SK-N-SH (cell line): ENCODE measurements at regions not wholly inside any gene's neighbourhood (a gene's known extent, or its start where the extent isn't known, plus 50 kb on each side); places are given as distances from the start of the nearest gene placed in this dataset.

Source experiments
- CTCF ChIA-PET: fragments of 300-600, 350-600 bp; formaldehyde crosslinking; extraction: SDS; loops from one replicate; lab custom pipeline; 2021; lab: Yijun Ruan, JAX
- POLR2A ChIA-PET: fragments of 350-600 bp; sonication (Branson Sonifier 250); formaldehyde crosslinking; extraction: SDS; loops from one replicate; lab custom pipeline; 2020; ENCODE audit warnings: antibody characterized with exemption, inconsistent platforms; lab: Yijun Ruan, JAX
- DNase-seq: peaks from one replicate; pipeline ENCODE4 v3.0.0; 2012
- H2AFZ ChIP-seq: fragments of 200-600 bp; sonication (generic); 2 replicates; pipeline ENCODE4 v1.8.1; 2016; ENCODE audit warnings: antibody characterized with exemption, mild to moderate bottlenecking, low read depth
- H3F3A ChIP-seq: fragments of 200-600 bp; sonication (generic); replicated peaks from 2 replicates; pipeline ENCODE3; 2016; ENCODE audit warnings: antibody characterized with exemption, mild to moderate bottlenecking; ENCODE audit not compliant: insufficient read depth
- H3K27ac ChIP-seq, 2 experiments: fragments of 200-500 bp in 1 of 2; fragments of 200-600 bp in 1 of 2; sonication (Bioruptor generic) in 1 of 2; sonication (generic), shearing (Covaris generic) in 1 of 2; 2 replicates each; pipeline versions ENCODE4 v1.5.1 to v1.6.1; 2014 to 2016; ENCODE audit warnings: low read depth in 2 of 2, inconsistent platforms in 1 of 2, low read length in 1 of 2, mild to moderate bottlenecking in 1 of 2, mixed read lengths in 1 of 2
- H3K27me3 ChIP-seq: fragments of 200-600 bp; sonication (generic), shearing (Covaris generic); 2 replicates; pipeline ENCODE4 v1.6.1; 2016; ENCODE audit warnings: mixed run types; ENCODE audit not compliant: insufficient read depth
- H3K36me3 ChIP-seq, 2 experiments: fragments of 200-500 bp in 1 of 2; fragments of 200-600 bp in 1 of 2; sonication (Bioruptor generic) in 1 of 2; sonication (generic) in 1 of 2; replicated peaks in 1 of 2; 2 replicates each; pipeline versions ENCODE3 to v1.5.1; 2014 to 2016; ENCODE audit warnings: low read length in 1 of 2, mild to moderate bottlenecking in 1 of 2; ENCODE audit not compliant: insufficient read depth in 2 of 2, control insufficient read depth in 1 of 2
- H3K4me1 ChIP-seq, 2 experiments: fragments of 200-500 bp in 1 of 2; fragments of 200-600 bp in 1 of 2; sonication (Bioruptor generic) in 1 of 2; sonication (generic), shearing (Covaris generic) in 1 of 2; 2 replicates each; pipeline versions ENCODE4 v1.5.1 to v1.6.1; 2014 to 2016; ENCODE audit warnings: low read depth in 1 of 2, low read length in 1 of 2, mixed run types in 1 of 2; ENCODE audit not compliant: insufficient read depth in 2 of 2, control insufficient read depth in 1 of 2
- H3K4me2 ChIP-seq: fragments of 200-600 bp; sonication (generic), shearing (Covaris generic); 2 replicates; pipeline ENCODE4 v1.6.1; 2017; ENCODE audit warnings: mixed run types
- H3K4me3 ChIP-seq, 2 experiments: fragments of 200-500 bp in 1 of 2; fragments of 200-600 bp in 1 of 2; sonication (Bioruptor generic) in 1 of 2; sonication (generic), shearing (Covaris generic) in 1 of 2; 2 replicates each; pipeline versions ENCODE4 v1.5.1 to v1.8.1; 2014 to 2016; ENCODE audit warnings: low read depth in 2 of 2, inconsistent platforms in 1 of 2, low read length in 1 of 2, mild to moderate bottlenecking in 1 of 2, mixed read lengths in 1 of 2, moderate library complexity in 1 of 2
- H3K79me2 ChIP-seq: fragments of 200-600 bp; sonication (generic); 2 replicates; pipeline ENCODE4 v1.8.1; 2017; ENCODE audit warnings: mild to moderate bottlenecking; ENCODE audit not compliant: insufficient read depth
- H3K9ac ChIP-seq: fragments of 200-600 bp; sonication (generic); 2 replicates; pipeline ENCODE4 v1.6.1; 2017; ENCODE audit warnings: mixed run types
- H3K9me2 ChIP-seq: fragments of 200-600 bp; sonication (generic); 2 replicates; pipeline ENCODE4 v1.6.1; 2017; ENCODE audit warnings: mixed run types
- H3K9me3 ChIP-seq: fragments of 200-600 bp; sonication (generic); 2 replicates; pipeline ENCODE4 v1.6.1; 2017; ENCODE audit warnings: mixed run types, mild to moderate bottlenecking, moderate library complexity
- H4K20me1 ChIP-seq: fragments of 200-600 bp; sonication (generic); 2 replicates; pipeline ENCODE4 v1.6.1; 2017; ENCODE audit warnings: mild to moderate bottlenecking, mixed run types; ENCODE audit not compliant: insufficient read depth
- CHD2 ChIP-seq: fragments of 150-350 bp; IDR thresholded peaks from 2 replicates; pipeline ENCODE4 v1.6.1; 2018; ENCODE audit warnings: low read length; ENCODE audit not compliant: partially characterized antibody
- EZH2phosphoT487 ChIP-seq: fragments of 200-600 bp; sonication (generic); IDR thresholded peaks from 2 replicates; pipeline ENCODE4 v1.6.1; 2017; ENCODE audit warnings: low read depth, mixed run types, mild to moderate bottlenecking, antibody characterized with exemption, moderate library complexity, borderline replicate concordance
- FOSL2 ChIP-seq: IDR thresholded peaks from 2 replicates; pipeline ENCODE4 v1.4.0; 2012; ENCODE audit warnings: low read depth, mild to moderate bottlenecking, moderate library complexity, borderline replicate concordance
- GABPA ChIP-seq: IDR thresholded peaks from 2 replicates; pipeline ENCODE4 v1.4.0; 2012; ENCODE audit warnings: low read depth, mild to moderate bottlenecking
- JUND ChIP-seq: IDR thresholded peaks from 2 replicates; pipeline ENCODE4 v1.4.0; 2012
- MEF2A ChIP-seq: IDR thresholded peaks from 2 replicates; pipeline ENCODE4 v1.4.0; 2012; ENCODE audit warnings: low read depth, borderline replicate concordance
- NFIC ChIP-seq: IDR thresholded peaks from 2 replicates; pipeline ENCODE4 v1.4.0; 2012; ENCODE audit warnings: borderline replicate concordance
- NRF1 ChIP-seq: IDR thresholded peaks from 2 replicates; pipeline ENCODE4 v1.6.1; 2012; ENCODE audit warnings: low read depth, mild to moderate bottlenecking, low read length
- POLR2AphosphoS5 ChIP-seq: IDR thresholded peaks from 2 replicates; pipeline ENCODE4 v1.6.1; 2012; ENCODE audit warnings: low read depth, low read length
- RAD21 ChIP-seq: IDR thresholded peaks from 2 replicates; pipeline ENCODE4 v1.6.1; 2012; ENCODE audit warnings: mild to moderate bottlenecking, low read length
- RFX5 ChIP-seq: IDR thresholded peaks from 2 replicates; pipeline ENCODE4 v1.6.1; 2012; ENCODE audit warnings: mild to moderate bottlenecking, improper control_type of control experiment, low read length
- RXRA ChIP-seq: IDR thresholded peaks from 2 replicates; pipeline ENCODE4 v1.4.0; 2012; ENCODE audit warnings: low read depth, mild to moderate bottlenecking, borderline replicate concordance
- SMC3 ChIP-seq: IDR thresholded peaks from 2 replicates; pipeline ENCODE4 v1.6.1; 2012; ENCODE audit warnings: low read depth, low read length, improper control_type of control experiment
- TEAD4 ChIP-seq: IDR thresholded peaks from 2 replicates; pipeline ENCODE4 v1.4.0; 2012; ENCODE audit warnings: mild to moderate bottlenecking, borderline replicate concordance; ENCODE audit not compliant: insufficient read depth
- WGBS: methylation state at CpG from one replicate; pipeline ENCODE4 v1.1.6; 2017; ENCODE audit warnings: low lambda C conversion rate; 5-methylcytosine and 5-hydroxymethylcytosine counted together
- TF ChIP-seq, protein P1 (sequence below): IDR thresholded peaks from 2 replicates; pipeline ENCODE4 v1.6.1; 2012; ENCODE audit warnings: mild to moderate bottlenecking, low read depth, low read length, moderate library complexity
- TF ChIP-seq, protein P2 (sequence below): fragments of 200-600 bp; sonication (generic); IDR thresholded peaks from 2 replicates; pipeline ENCODE4 v1.6.1; 2017; ENCODE audit warnings: antibody characterized with exemption, mild to moderate bottlenecking, moderate library complexity
- TF ChIP-seq, protein P3 (sequence below): IDR thresholded peaks from 2 replicates; pipeline ENCODE4 v1.4.0; 2012; ENCODE audit warnings: low read depth, borderline replicate concordance
- TF ChIP-seq, protein P4 (sequence below): IDR thresholded peaks from 2 replicates; pipeline ENCODE4 v1.4.0; 2012; ENCODE audit warnings: low read depth
- TF ChIP-seq, protein P5 (sequence below): IDR thresholded peaks from 2 replicates; pipeline ENCODE4; 2012

DNA sequence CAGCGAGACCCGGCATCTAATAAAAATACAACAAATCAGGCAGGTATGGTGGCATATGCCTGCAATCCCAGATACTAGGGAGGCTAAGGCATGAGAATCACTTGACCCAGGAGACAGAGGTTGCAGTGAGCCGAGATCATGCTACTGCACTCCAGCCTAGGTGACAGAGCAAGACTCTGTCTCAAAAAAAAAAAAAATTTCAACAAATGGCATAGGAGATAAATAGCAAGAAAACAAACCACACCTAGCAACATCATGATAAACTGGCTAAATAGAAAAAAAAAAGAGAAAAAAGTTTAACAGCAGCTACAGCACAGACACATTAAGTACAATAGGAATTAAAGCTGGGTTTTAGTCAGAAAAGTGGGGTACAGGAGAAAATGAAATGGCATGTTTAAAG lies 1034.6 kb upstream of the LRRN3 start:
- peaks cover 0 to 4% of the 10 kb centered on the region in 2 experiments; a peak in 1 of 4 replicates for H3K4me1 ChIP-seq
- no peak for TF ChIP-seq JUND
- TF ChIP-seq, protein P1, sequence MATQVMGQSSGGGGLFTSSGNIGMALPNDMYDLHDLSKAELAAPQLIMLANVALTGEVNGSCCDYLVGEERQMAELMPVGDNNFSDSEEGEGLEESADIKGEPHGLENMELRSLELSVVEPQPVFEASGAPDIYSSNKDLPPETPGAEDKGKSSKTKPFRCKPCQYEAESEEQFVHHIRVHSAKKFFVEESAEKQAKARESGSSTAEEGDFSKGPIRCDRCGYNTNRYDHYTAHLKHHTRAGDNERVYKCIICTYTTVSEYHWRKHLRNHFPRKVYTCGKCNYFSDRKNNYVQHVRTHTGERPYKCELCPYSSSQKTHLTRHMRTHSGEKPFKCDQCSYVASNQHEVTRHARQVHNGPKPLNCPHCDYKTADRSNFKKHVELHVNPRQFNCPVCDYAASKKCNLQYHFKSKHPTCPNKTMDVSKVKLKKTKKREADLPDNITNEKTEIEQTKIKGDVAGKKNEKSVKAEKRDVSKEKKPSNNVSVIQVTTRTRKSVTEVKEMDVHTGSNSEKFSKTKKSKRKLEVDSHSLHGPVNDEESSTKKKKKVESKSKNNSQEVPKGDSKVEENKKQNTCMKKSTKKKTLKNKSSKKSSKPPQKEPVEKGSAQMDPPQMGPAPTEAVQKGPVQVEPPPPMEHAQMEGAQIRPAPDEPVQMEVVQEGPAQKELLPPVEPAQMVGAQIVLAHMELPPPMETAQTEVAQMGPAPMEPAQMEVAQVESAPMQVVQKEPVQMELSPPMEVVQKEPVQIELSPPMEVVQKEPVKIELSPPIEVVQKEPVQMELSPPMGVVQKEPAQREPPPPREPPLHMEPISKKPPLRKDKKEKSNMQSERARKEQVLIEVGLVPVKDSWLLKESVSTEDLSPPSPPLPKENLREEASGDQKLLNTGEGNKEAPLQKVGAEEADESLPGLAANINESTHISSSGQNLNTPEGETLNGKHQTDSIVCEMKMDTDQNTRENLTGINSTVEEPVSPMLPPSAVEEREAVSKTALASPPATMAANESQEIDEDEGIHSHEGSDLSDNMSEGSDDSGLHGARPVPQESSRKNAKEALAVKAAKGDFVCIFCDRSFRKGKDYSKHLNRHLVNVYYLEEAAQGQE = no peak
- TF ChIP-seq, protein P2, sequence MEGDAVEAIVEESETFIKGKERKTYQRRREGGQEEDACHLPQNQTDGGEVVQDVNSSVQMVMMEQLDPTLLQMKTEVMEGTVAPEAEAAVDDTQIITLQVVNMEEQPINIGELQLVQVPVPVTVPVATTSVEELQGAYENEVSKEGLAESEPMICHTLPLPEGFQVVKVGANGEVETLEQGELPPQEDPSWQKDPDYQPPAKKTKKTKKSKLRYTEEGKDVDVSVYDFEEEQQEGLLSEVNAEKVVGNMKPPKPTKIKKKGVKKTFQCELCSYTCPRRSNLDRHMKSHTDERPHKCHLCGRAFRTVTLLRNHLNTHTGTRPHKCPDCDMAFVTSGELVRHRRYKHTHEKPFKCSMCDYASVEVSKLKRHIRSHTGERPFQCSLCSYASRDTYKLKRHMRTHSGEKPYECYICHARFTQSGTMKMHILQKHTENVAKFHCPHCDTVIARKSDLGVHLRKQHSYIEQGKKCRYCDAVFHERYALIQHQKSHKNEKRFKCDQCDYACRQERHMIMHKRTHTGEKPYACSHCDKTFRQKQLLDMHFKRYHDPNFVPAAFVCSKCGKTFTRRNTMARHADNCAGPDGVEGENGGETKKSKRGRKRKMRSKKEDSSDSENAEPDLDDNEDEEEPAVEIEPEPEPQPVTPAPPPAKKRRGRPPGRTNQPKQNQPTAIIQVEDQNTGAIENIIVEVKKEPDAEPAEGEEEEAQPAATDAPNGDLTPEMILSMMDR = no peak
- TF ChIP-seq, protein P3, sequence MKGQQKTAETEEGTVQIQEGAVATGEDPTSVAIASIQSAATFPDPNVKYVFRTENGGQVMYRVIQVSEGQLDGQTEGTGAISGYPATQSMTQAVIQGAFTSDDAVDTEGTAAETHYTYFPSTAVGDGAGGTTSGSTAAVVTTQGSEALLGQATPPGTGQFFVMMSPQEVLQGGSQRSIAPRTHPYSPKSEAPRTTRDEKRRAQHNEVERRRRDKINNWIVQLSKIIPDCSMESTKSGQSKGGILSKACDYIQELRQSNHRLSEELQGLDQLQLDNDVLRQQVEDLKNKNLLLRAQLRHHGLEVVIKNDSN = no peak
- TF ChIP-seq SMC3 = no peak
- TF ChIP-seq, all 33 proteins: peak for 0
- POLR2A ChIA-PET = interaction anchor here (0.6 kb wide), 1 partner anchor 1503 kb away, joined by 3 read pairs; no protein-coding TSS in a partner anchor
- H3K9ac ChIP-seq = no peak overlapping the region
- H3K9me3 ChIP-seq = no peaks in the 10 kb centered on the region
- H3F3A ChIP-seq = no peaks in the 10 kb centered on the region
- no peak overlapping the region for H3K4me2 ChIP-seq
- H3K79me2 ChIP-seq = no peaks in the 10 kb centered on the region
- CTCF ChIA-PET = no interaction called here
- H3K9me2 ChIP-seq = no peaks in the 10 kb centered on the region
- no peaks in the 10 kb centered on the region for H3K36me3 ChIP-seq
- no peaks in the 10 kb centered on the region for H4K20me1 ChIP-seq
- no peak overlapping the region for H3K27ac ChIP-seq
- no peak for DNase-seq
- H3K4me3 ChIP-seq = no peak overlapping the region
- WGBS = 40% methylated on average over 3 of the region's 3 CpGs
- H3K27me3 ChIP-seq = no peaks in the 10 kb centered on the region
- H2AFZ ChIP-seq = no peak overlapping the region

DNA sequence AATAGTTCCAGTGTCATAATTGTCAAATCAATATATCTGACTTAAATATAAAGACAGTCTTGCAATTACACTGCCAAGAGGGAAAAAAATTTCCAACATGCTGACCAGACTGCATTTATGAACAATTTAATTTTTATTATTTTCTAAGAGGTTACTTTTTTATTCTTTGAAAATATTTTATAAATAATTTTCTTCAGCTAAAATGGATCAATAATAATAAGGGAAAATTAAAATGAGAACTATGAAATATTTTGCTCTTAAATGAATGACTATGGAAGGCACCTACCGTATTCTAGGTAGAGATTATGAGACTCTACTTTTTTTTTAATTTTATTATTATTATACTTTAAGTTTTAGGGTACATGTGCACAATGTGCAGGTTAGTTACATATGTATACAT lies 1032.5 kb upstream of the LRRN3 start:
- Histone ChIP-seq H3K79me2 (no peaks in the 10 kb centered on the region), H3K36me3 (no peaks in the 10 kb centered on the region), H2AFZ (no peak overlapping the region), H3K4me1 (no peaks in the 10 kb centered on the region), H3K4me3 (no peak overlapping the region), H3K4me2 (no peak overlapping the region), H3K9me2 (0 out of 2 replicates have a peak, but pooled peaks cover under 1% of the 10 kb centered on the region), H3K9ac (no peak overlapping the region), H3K27ac (no peak overlapping the region), H3K9me3 (no peaks in the 10 kb centered on the region), H3F3A (no peaks in the 10 kb centered on the region), H3K27me3 (no peaks in the 10 kb centered on the region), H4K20me1 (no peaks in the 10 kb centered on the region)
- TF ChIP-seq FOSL2 (no peak), RAD21 (no peak), NFIC (no peak), JUND (no peak), MEF2A (no peak), NRF1 (no peak), CHD2 (no peak), TEAD4 (no peak), POLR2AphosphoS5 (no peak), RXRA (no peak), GABPA (no peak), EZH2phosphoT487 (no peak), RFX5 (no peak)
- TF ChIP-seq, protein P3 = no peak
- TF ChIP-seq, protein P4, sequence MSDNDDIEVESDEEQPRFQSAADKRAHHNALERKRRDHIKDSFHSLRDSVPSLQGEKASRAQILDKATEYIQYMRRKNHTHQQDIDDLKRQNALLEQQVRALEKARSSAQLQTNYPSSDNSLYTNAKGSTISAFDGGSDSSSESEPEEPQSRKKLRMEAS = no peak
- TF ChIP-seq, protein P5, sequence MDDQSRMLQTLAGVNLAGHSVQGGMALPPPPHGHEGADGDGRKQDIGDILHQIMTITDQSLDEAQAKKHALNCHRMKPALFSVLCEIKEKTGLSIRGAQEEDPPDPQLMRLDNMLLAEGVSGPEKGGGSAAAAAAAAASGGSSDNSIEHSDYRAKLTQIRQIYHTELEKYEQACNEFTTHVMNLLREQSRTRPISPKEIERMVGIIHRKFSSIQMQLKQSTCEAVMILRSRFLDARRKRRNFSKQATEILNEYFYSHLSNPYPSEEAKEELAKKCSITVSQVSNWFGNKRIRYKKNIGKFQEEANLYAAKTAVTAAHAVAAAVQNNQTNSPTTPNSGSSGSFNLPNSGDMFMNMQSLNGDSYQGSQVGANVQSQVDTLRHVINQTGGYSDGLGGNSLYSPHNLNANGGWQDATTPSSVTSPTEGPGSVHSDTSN = no peak
- ChIA-PET CTCF (interaction anchor here (0.6 kb wide), 1 partner anchor 26 kb away, joined by 5 read pairs; no protein-coding TSS in a partner anchor), POLR2A (no interaction called here)
- DNase-seq = no peak
- 31% methylated on average over 1 of the region's 1 CpG for WGBS
